Spinal cord (tissue), 9 donors: ENCODE measurements at regions not wholly inside any gene's neighbourhood (a gene's known extent, or its start where the extent isn't known, plus 50 kb on each side); places are given as distances from the start of the nearest gene placed in this dataset.
A peak's percentile ranks its signal among the peaks of the same experiment; 100 is the strongest.

Experiments
- DNase-seq, 6 donors: peaks; one replicate each; pipeline versions ENCODE4 v3.0.0 to v3.0.0-alpha.2; 2013 to 2015; ENCODE audit warnings: low spot score in 6 of 6, low read depth in 4 of 6
- H3K27ac ChIP-seq: one replicate; pipeline ENCODE4 v1.5.1; 2013; ENCODE audit warnings: low read depth, low read length, control low read depth
- H3K27me3 ChIP-seq: one replicate; pipeline ENCODE4 v1.6.1; 2013; ENCODE audit warnings: low read length; ENCODE audit not compliant: control insufficient read depth, insufficient read depth
- H3K36me3 ChIP-seq: one replicate; pipeline ENCODE4 v1.6.1; 2013; ENCODE audit warnings: low read length; ENCODE audit not compliant: control insufficient read depth, insufficient read depth
- H3K4me1 ChIP-seq: one replicate; pipeline ENCODE4 v1.6.1; 2013; ENCODE audit warnings: low read length; ENCODE audit not compliant: control insufficient read depth, insufficient read depth
- H3K4me3 ChIP-seq: one replicate; pipeline ENCODE4 v1.5.1; 2013; ENCODE audit warnings: low read depth, low read length, control low read depth
- H3K9me3 ChIP-seq: one replicate; pipeline ENCODE4 v1.6.1; 2013; ENCODE audit warnings: low read length; ENCODE audit not compliant: control insufficient read depth, insufficient read depth
- WGBS: methylation state at CpG from one replicate; pipeline ENCODE4 v1.1.5; 2013; ENCODE audit warnings: missing lambda C conversion rate; ENCODE audit not compliant: insufficient coverage; 5-methylcytosine and 5-hydroxymethylcytosine counted together
- donor health status: healthy.

DNA sequence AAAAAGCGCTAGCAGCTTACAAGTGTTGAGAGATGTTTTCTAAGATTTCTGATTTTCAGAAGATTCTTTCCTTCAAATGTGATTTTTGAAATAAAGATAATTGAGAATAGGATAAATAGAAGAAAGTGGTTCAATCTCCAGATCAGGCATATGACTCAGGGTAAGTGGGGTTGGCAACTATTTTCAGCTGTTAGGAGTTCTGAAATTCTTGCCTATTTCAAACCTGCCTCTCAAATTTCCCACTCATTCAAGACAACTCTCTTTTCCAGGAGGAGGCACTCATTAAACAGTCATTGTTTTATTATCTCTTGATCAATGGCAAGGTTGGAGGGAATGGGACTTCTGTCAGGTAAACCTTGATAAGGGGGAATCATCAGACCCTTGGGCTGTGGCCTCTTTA lies 138.9 kb downstream of the HNMT start:
- Histone ChIP-seq H3K4me3 (no peak overlapping the region), H3K9me3 (no peaks in the 10 kb centered on the region), H3K4me1 (no peaks in the 10 kb centered on the region), H3K27me3 (no peaks in the 10 kb centered on the region), H3K27ac (no peak overlapping the region), H3K36me3 (no peaks in the 10 kb centered on the region)
- no CpG with 5 or more reads among the region's 1 CpG for WGBS
- DNase-seq = no peak

GRCh38 chr2:138104071-138104470 lies 139.8 kb downstream of the HNMT start:
- no peaks in the 10 kb centered on the region for H3K27me3 ChIP-seq
- no peaks in the 10 kb centered on the region for H3K36me3 ChIP-seq
- no CpG with 5 or more reads among the region's 1 CpG for WGBS
- no peaks in the 10 kb centered on the region for H3K4me1 ChIP-seq
- no peak for DNase-seq
- H3K4me3 ChIP-seq = no peak overlapping the region
- H3K27ac ChIP-seq = no peak overlapping the region
- H3K9me3 ChIP-seq = no peaks in the 10 kb centered on the region

DNA sequence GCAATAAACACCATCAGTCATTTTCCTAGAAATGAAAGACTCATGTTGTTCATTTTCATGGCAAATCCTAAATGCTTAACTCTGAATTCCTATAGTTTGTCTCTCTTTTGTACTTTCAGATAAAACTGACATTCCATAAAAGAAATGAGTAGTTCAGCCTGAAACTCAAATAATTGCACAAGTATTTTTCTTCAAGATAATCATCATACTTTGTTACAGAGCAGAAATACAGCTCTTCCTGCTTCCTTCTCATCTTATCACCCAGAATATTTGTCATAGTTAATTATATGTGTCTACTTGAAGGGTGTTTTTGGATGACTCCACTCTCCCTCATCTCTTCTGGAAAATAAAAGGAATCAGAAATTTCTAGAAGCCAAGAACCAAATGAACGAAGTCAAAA lies 141.1 kb downstream of the HNMT start:
- Histone ChIP-seq H3K4me3 (no peak overlapping the region), H3K9me3 (no peaks in the 10 kb centered on the region), H3K4me1 (no peaks in the 10 kb centered on the region), H3K27ac (no peak overlapping the region), H3K36me3 (no peaks in the 10 kb centered on the region), H3K27me3 (no peaks in the 10 kb centered on the region)
- no CpG with 5 or more reads among the region's 1 CpG for WGBS
- DNase-seq = no peak

DNA sequence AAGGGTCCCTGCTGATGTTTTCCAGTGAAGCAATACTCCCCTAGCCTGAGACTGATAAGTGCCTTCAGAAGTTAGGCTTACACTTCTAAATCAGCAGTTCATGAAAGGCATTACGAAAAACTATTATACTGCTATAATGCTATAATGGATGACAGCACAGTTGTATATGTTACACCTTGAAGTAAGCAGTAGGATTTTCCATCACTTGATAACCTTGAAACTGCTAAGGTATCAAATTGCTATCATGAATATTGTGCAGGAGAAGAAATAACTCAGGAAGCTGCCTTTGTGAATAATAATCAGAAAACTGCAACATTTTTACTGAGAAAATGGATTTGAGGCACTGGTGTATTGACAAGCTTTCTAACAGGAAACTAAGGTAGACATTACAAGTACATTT lies 142.3 kb downstream of the HNMT start:
- H3K27me3 ChIP-seq = no peaks in the 10 kb centered on the region
- WGBS = no CpG with 5 or more reads among the region's 1 CpG
- peak in 1 of 6 donors; percentile 52 for DNase-seq
- no peaks in the 10 kb centered on the region for H3K36me3 ChIP-seq
- H3K4me3 ChIP-seq = no peak overlapping the region
- no peak overlapping the region for H3K27ac ChIP-seq
- H3K4me1 ChIP-seq = no peaks in the 10 kb centered on the region
- no peaks in the 10 kb centered on the region for H3K9me3 ChIP-seq

GRCh38 chr2:138107288-138107687 lies 143.0 kb downstream of the HNMT start:
- Histone ChIP-seq H3K4me1 (no peaks in the 10 kb centered on the region), H3K36me3 (no peaks in the 10 kb centered on the region), H3K4me3 (no peak overlapping the region), H3K9me3 (no peaks in the 10 kb centered on the region), H3K27me3 (no peaks in the 10 kb centered on the region), H3K27ac (no peak overlapping the region)
- 59% methylated on average over 3 of the region's 4 CpGs for WGBS
- no peak for DNase-seq

DNA sequence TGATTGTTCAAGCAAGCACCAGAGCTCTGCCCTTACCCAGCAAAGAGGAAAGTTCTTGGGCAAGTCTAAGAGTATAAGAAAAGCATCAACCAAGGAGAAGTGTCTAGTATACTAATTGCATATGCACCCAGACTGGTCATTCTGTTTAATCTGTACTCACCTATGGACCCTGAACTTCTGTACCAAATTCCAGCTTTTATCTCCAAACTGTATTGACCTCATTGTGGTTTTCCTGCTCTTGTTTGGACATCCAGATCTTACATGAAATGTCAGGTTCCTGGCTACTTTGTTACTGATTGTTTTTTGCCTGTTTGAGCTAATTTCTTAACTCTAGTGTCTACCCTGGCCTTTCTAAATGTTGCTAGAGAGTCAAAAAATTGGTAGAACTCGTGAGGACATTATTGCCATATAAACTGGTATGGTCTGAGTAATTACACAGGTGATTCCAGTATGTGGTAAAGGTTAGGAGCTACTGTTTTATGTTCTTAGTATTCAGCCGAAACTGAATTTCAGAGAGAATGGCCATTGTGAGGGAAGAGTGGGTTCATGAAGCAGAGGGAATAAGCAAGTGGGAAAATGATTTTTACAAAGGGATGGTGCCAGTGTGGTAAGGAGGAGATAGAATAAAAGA lies 146.3 kb downstream of the HNMT start:
- Histone ChIP-seq H3K4me1 (no peaks in the 10 kb centered on the region), H3K36me3 (no peaks in the 10 kb centered on the region), H3K4me3 (no peak overlapping the region), H3K9me3 (no peaks in the 10 kb centered on the region), H3K27ac (no peak overlapping the region), H3K27me3 (no peaks in the 10 kb centered on the region)
- no peak for DNase-seq
- whole genome bisulfite sequencing = 83% methylated on average over 2 of the region's 2 CpGs

GRCh38 chr2:138112536-138112935 lies 148.3 kb downstream of the HNMT start:
- H3K36me3 ChIP-seq = no peaks in the 10 kb centered on the region
- no peak for DNase-seq
- no peaks in the 10 kb centered on the region for H3K27me3 ChIP-seq
- H3K27ac ChIP-seq = no peak overlapping the region
- H3K9me3 ChIP-seq = no peaks in the 10 kb centered on the region
- H3K4me3 ChIP-seq = no peak overlapping the region
- H3K4me1 ChIP-seq = no peaks in the 10 kb centered on the region
- no CpG with 5 or more reads among the region's 1 CpG for WGBS

- 100% methylated on average over 2 of the region's 4 CpGs for WGBS
- no peaks in the 10 kb centered on the region for H3K9me3 ChIP-seq
- no peak for DNase-seq
- H3K36me3 ChIP-seq = no peaks in the 10 kb centered on the region
- H3K4me3 ChIP-seq = no peak overlapping the region
- H3K27ac ChIP-seq = no peak overlapping the region
- no peaks in the 10 kb centered on the region for H3K27me3 ChIP-seq
- H3K4me1 ChIP-seq = no peaks in the 10 kb centered on the region
Observed at GRCh38 chr2:138113871-138114525, 149.7 kb downstream of the HNMT start.

GRCh38 chr2:138115666-138116065 lies 151.4 kb downstream of the HNMT start:
- no peaks in the 10 kb centered on the region for H3K9me3 ChIP-seq
- no peak overlapping the region for H3K27ac ChIP-seq
- no peak overlapping the region for H3K4me3 ChIP-seq
- H3K27me3 ChIP-seq = no peaks in the 10 kb centered on the region
- no peak for DNase-seq
- H3K36me3 ChIP-seq = no peaks in the 10 kb centered on the region
- no peaks in the 10 kb centered on the region for H3K4me1 ChIP-seq

DNA sequence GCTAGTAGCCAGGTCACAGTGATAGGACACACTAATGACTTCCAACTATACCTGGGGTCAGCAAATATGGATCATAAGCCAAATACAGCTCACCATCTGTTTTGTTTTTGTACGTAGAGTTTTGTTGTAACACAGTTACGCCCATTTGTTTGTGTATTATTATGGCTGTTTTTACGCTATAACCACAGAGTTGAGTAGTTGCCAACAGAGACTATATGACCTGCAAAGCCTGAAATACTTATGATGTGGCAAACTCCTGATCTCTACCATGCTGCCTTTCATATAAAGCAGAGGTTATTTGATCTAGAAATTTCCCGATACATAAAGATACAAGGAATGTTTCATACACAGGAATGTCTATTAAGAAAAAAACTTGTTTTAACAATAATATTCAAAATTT lies 152.2 kb downstream of the HNMT start:
- Histone ChIP-seq H3K27ac (no peak overlapping the region), H3K36me3 (no peaks in the 10 kb centered on the region), H3K4me1 (no peaks in the 10 kb centered on the region), H3K27me3 (no peaks in the 10 kb centered on the region), H3K4me3 (no peak overlapping the region), H3K9me3 (no peaks in the 10 kb centered on the region)
- DNase-seq = no peak
- WGBS = no CpG with 5 or more reads among the region's 4 CpGs
